Hepatocyte (in vitro differentiated cells): ENCODE measurements at regions not wholly inside any gene's neighbourhood (a gene's known extent, or its start where the extent isn't known, plus 50 kb on each side); places are given as distances from the start of the nearest gene placed in this dataset.

Experiments used
- EZH2 ChIP-seq: fragments of 200-600 bp; sonication (generic); IDR thresholded peaks from 2 replicates; pipeline ENCODE4 v1.6.1; 2016; ENCODE audit warnings: antibody characterized with exemption, mild to moderate bottlenecking, borderline replicate concordance
- EZH2phosphoT487 ChIP-seq: fragments of 200-600 bp; sonication (generic); IDR thresholded peaks from one replicate; pipeline ENCODE4 v1.6.1; 2018; ENCODE audit warnings: antibody characterized with exemption, mild to moderate bottlenecking, low read depth, moderate library complexity; ENCODE audit not compliant: unreplicated experiment, severe bottlenecking
- TF ChIP-seq, protein P1 (sequence below): fragments of 200-600 bp; sonication (generic); IDR thresholded peaks from 2 replicates; pipeline ENCODE4 v1.5.1; 2016; ENCODE audit warnings: antibody characterized with exemption, mild to moderate bottlenecking; ENCODE audit not compliant: poor library complexity

DNA sequence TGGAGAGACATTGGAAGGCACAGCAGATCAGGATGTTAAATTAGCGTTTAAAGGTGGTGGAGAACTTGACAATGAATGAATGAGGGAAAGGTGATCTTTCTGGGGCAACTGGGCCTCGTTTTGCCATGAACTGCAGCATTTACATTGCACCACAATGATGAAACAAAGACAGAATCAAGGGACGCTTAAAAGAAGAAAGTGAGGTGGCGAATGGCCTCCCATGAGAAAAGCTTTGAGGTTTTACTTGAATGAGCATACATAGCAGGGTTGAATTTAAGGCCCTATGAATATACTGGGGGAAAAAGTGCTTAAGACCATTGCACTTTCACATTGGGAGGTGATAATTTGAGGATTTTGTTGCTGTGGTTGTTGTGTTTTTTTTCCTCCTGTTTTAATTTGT lies 476.4 kb downstream of the ISL1 start:
- no peak for TF ChIP-seq EZH2phosphoT487
- TF ChIP-seq, protein P1, sequence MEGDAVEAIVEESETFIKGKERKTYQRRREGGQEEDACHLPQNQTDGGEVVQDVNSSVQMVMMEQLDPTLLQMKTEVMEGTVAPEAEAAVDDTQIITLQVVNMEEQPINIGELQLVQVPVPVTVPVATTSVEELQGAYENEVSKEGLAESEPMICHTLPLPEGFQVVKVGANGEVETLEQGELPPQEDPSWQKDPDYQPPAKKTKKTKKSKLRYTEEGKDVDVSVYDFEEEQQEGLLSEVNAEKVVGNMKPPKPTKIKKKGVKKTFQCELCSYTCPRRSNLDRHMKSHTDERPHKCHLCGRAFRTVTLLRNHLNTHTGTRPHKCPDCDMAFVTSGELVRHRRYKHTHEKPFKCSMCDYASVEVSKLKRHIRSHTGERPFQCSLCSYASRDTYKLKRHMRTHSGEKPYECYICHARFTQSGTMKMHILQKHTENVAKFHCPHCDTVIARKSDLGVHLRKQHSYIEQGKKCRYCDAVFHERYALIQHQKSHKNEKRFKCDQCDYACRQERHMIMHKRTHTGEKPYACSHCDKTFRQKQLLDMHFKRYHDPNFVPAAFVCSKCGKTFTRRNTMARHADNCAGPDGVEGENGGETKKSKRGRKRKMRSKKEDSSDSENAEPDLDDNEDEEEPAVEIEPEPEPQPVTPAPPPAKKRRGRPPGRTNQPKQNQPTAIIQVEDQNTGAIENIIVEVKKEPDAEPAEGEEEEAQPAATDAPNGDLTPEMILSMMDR, result no peak
- no peak for TF ChIP-seq EZH2
